Activated naive CD4-positive, alpha-beta T cell treated with anti-CD3 and anti-CD28 coated beads for 36 hours (primary cell): ENCODE measurements at regions not wholly inside any gene's neighbourhood (a gene's known extent, or its start where the extent isn't known, plus 50 kb on each side); places are given as distances from the start of the nearest gene placed in this dataset.
"Not testable (repeated sequence)": the region's sequence is repeated elsewhere in the genome, so short reads cannot be mapped to it uniquely, and the experiment has no call there.

Experiments used
- CTCF ChIA-PET: fragments of 350-600 bp; sonication (Branson Sonifier 250); formaldehyde crosslinking; loops from one replicate; lab custom pipeline; 2021; ENCODE audit warnings: antibody characterized with exemption; lab: Charles Lee
- DNase-seq: peaks from one replicate; pipeline ENCODE4 v3.0.0-alpha.2; 2020
- H3K27ac Mint-ChIP-seq: one replicate; pipeline ENCODE4 v1.8.0; 2021; ENCODE audit warnings: mild to moderate bottlenecking, mixed read lengths
- H3K27me3 Mint-ChIP-seq: one replicate; pipeline ENCODE4 v1.8.0; 2021; ENCODE audit warnings: low read depth, mixed read lengths
- H3K36me3 Mint-ChIP-seq: one replicate; pipeline ENCODE4 v1.8.0; 2021; ENCODE audit warnings: low read depth, mixed read lengths
- H3K4me1 Mint-ChIP-seq: one replicate; pipeline ENCODE4 v1.8.0; 2021; ENCODE audit warnings: low read depth, mixed read lengths
- H3K4me3 Mint-ChIP-seq: one replicate; pipeline ENCODE4 v1.8.0; 2021; ENCODE audit warnings: mild to moderate bottlenecking, moderate library complexity, mixed read lengths
- H3K9me3 Mint-ChIP-seq: one replicate; pipeline ENCODE4 v1.8.0; 2021; ENCODE audit warnings: mixed read lengths
- intact Hi-C: fragments of 100-400 bp; cut with micrococcal nuclease; formaldehyde crosslinking; loops from one replicate; pipeline ENCODE4 v1.15.1; 2023

DNA sequence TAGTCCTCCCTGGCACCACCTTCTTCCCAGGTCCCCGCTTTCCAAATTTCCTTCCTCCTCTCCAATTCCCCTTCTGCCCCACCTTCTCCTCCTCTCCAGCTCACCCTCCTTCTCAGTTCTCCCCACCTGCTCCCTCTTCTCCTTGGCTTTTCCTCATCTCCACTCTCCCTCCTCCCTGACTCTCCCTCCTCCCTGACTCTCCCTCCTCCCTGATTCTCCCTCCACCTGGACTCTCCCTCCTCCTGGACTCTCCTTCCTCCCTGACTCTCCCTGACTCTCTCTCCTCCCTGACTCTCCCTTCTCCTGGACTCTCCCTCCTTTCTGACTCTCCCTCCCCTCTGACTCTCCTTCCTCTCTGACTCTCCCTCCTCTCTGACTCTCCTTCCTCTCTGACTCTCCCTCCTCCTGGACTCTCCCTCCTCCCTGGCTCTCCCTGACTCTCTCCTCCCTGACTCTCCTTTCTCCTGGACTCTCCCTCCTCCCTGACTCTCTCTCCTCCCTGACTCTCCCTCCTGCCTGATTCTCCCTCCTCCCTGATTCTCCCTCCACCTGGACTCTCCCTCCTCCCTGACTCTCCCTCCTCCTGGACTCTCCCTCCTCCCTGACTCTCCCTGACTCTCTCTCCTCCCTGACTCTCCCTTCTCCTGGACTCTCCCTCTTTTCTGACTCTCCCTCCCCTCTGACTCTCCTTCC is 169.3 kb downstream of the INHBB start:
- CTCF ChIA-PET, result not testable (repeated sequence)

GRCh38 chr2:120515759-120516678 is 170.1 kb downstream of the INHBB start:
- peaks cover 13% of the 10 kb centered on the region for H3K27me3 Mint-ChIP-seq
- H3K4me3 Mint-ChIP-seq, result no peak overlapping the region
- H3K4me1 Mint-ChIP-seq, result no peaks in the 10 kb centered on the region
- intact Hi-C loops, result no loop called here
- H3K9me3 Mint-ChIP-seq, result no peaks in the 10 kb centered on the region
- no peak for DNase-seq
- H3K27ac Mint-ChIP-seq, result no peak overlapping the region
- CTCF ChIA-PET, result no interaction called here
- H3K36me3 Mint-ChIP-seq, result no peaks in the 10 kb centered on the region

More for the DNA sequence above, 169.3 kb downstream of the INHBB start:
- H3K9me3 Mint-ChIP-seq, H3K27ac Mint-ChIP-seq, intact Hi-C loops, DNase-seq, H3K4me3 Mint-ChIP-seq, H3K36me3 Mint-ChIP-seq, H3K4me1 Mint-ChIP-seq: not testable (repeated sequence)
- peaks cover 13% of the 10 kb centered on the region for H3K27me3 Mint-ChIP-seq

GRCh38 chr2:120516679-120517314 is 170.9 kb downstream of the INHBB start:
- DNase-seq, result no peak
- Mint-ChIP-seq H3K27ac (no peak overlapping the region), H3K36me3 (no peaks in the 10 kb centered on the region), H3K4me1 (no peaks in the 10 kb centered on the region), H3K9me3 (no peaks in the 10 kb centered on the region), H3K27me3 (peaks cover 20% of the 10 kb centered on the region), H3K4me3 (no peak overlapping the region)
- intact Hi-C loops, result no loop called here
- CTCF ChIA-PET, result no interaction called here

DNA sequence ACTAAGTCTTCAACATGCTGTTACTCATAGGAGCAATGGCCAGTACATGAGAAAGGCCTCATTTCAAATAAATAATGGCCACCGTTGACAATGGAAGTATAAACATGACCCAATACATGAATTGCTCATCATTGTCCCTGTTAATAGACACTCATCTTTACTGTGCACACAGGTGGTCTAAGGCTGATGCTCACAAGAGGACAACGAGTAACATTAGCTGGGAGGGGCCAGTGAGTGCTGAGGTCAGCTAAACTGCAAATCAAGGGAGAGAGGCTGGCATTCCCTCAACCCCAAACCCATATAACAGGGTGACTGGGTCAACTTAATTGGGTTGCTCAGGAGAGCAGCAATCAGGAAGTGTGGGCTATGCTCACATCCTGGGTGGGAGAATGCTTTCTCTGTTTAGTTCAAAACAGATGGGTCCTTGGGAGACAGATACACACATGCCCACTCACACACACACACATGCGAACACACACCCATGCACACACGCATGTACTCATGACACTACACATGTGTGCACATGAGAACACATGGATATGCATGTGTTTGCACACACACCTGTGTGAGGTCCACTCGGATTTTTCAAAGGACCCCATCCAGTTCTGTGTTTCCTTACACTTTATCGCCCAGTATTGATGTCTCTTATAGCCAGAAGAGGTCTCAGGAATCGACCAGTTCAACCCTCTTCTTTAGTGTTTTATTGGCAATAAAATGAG is 172.0 kb downstream of the INHBB start:
- Mint-ChIP-seq H3K27ac (no peak overlapping the region), H3K36me3 (no peaks in the 10 kb centered on the region), H3K27me3 (peaks cover 29% of the 10 kb centered on the region)

DNA sequence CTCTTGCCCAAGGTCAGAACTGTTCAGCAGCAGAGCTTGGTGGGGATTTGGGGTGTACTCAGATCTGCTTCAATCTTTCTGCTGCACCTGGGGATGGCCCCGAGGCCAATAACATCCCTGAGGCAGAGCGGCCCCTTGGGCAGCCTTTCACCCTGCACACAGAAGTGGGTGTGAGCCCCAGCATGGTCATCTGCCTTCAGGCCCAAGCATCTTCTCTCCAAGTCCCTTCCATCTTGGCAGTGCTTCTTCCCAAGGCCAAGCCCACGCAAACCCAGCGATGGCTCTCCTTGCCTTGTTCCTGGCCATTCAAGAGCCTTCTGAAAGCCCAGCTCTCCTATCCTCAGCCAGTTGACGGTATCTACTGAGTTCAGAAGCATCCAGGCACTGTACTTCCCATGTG is 172.9 kb downstream of the INHBB start:
- Mint-ChIP-seq H3K36me3 (no peaks in the 10 kb centered on the region), H3K4me3 (no peak overlapping the region), H3K27me3 (peaks cover 34% of the 10 kb centered on the region), H3K27ac (no peak overlapping the region), H3K9me3 (no peaks in the 10 kb centered on the region), H3K4me1 (no peaks in the 10 kb centered on the region)
- no peak for DNase-seq
- CTCF ChIA-PET, result no interaction called here
- intact Hi-C loops, result no loop called here

More for the DNA sequence above, 172.0 kb downstream of the INHBB start:
- intact Hi-C loops, result no loop called here
- Mint-ChIP-seq H3K4me1 (no peaks in the 10 kb centered on the region), H3K9me3 (no peaks in the 10 kb centered on the region), H3K4me3 (no peak overlapping the region)
- DNase-seq, result no peak
- CTCF ChIA-PET, result no interaction called here

- Mint-ChIP-seq H3K36me3 (no peaks in the 10 kb centered on the region), H3K4me1 (no peaks in the 10 kb centered on the region), H3K27me3 (peaks cover 36% of the 10 kb centered on the region), H3K27ac (no peak overlapping the region), H3K9me3 (no peaks in the 10 kb centered on the region), H3K4me3 (no peak overlapping the region)
- DNase-seq, result no peak
- CTCF ChIA-PET, result no interaction called here
- intact Hi-C loops, result no loop called here
Observed at GRCh38 chr2:120519469-120519868, 173.5 kb downstream of the INHBB start.

- Mint-ChIP-seq H3K4me3 (no peak overlapping the region), H3K36me3 (no peaks in the 10 kb centered on the region), H3K27me3 (peaks cover 38% of the 10 kb centered on the region), H3K4me1 (no peaks in the 10 kb centered on the region), H3K27ac (no peak overlapping the region), H3K9me3 (no peaks in the 10 kb centered on the region)
- no peak for DNase-seq
- intact Hi-C loops, result loop anchor here (2.0 to 5.0 kb wide), 2 partner anchors 162 to 178 kb away; no protein-coding TSS in a partner anchor
- CTCF ChIA-PET, result no interaction called here
Observed at GRCh38 chr2:120520454-120520853, 174.5 kb downstream of the INHBB start.

GRCh38 chr2:120520929-120521912 is 175.3 kb downstream of the INHBB start:
- Mint-ChIP-seq H3K36me3 (no peaks in the 10 kb centered on the region), H3K27ac (no peak overlapping the region), H3K9me3 (no peaks in the 10 kb centered on the region)

GRCh38 chr2:120522151-120522751 is 176.3 kb downstream of the INHBB start:
- H3K36me3 Mint-ChIP-seq, result no peaks in the 10 kb centered on the region
- H3K4me3 Mint-ChIP-seq, result no peak overlapping the region
- H3K27ac Mint-ChIP-seq, result no peak overlapping the region
- no peaks in the 10 kb centered on the region for H3K4me1 Mint-ChIP-seq
- DNase-seq, result no peak
- CTCF ChIA-PET, result interaction anchor here (0.7 to 1.2 kb wide), 2 partner anchors 11 to 179 kb away, joined by 3 read pairs; no protein-coding TSS in a partner anchor
- H3K9me3 Mint-ChIP-seq, result no peaks in the 10 kb centered on the region
- H3K27me3 Mint-ChIP-seq, result peaks cover 34% of the 10 kb centered on the region
- intact Hi-C loops, result loop anchor here (5.0 kb wide), 1 partner anchor 160 kb away; no protein-coding TSS in a partner anchor

More at GRCh38 chr2:120520929-120521912, 175.3 kb downstream of the INHBB start:
- Mint-ChIP-seq H3K4me1 (no peaks in the 10 kb centered on the region), H3K4me3 (no peak overlapping the region), H3K27me3 (peaks cover 38% of the 10 kb centered on the region)
- DNase-seq, result peak; percentile 61
- CTCF ChIA-PET, result interaction anchor here (0.7 to 1.2 kb wide), 3 partner anchors 12 to 178 kb away, joined by 3 read pairs; no protein-coding TSS in a partner anchor
- intact Hi-C loops, result loop anchor here (1.0 to 5.0 kb wide), 3 partner anchors 161 to 208 kb away; no protein-coding TSS in a partner anchor

DNA sequence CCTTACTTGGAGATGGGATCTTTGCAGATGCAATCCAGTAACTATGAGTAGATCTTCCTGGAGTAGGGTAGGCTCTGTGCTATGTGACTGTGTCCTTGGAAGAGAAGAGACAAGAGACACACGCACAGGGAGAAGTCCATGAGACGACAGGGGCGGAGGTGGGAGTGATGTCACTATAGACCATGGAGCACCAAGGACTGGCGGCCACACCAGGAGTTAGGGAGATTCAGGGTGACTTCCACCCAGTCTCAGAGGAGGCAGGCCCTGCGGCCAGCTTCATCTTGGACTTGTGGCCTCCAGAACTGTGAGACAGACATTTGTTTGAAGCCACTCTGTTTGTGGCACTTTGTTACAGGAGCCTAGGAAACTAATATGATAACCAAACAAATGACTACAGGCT is 177.8 kb downstream of the INHBB start:
- Mint-ChIP-seq H3K9me3 (no peaks in the 10 kb centered on the region), H3K4me1 (no peaks in the 10 kb centered on the region), H3K4me3 (no peak overlapping the region), H3K36me3 (no peaks in the 10 kb centered on the region), H3K27me3 (peaks cover 32% of the 10 kb centered on the region), H3K27ac (no peak overlapping the region)
- DNase-seq, result no peak
- CTCF ChIA-PET, result no interaction called here
- intact Hi-C loops, result loop anchor here (5.0 kb wide), 1 partner anchor 159 kb away; no protein-coding TSS in a partner anchor
